Mucosa of rectum (tissue), 2 donors: ENCODE measurements at regions not wholly inside any gene's neighbourhood (a gene's known extent, or its start where the extent isn't known, plus 50 kb on each side); places are given as distances from the start of the nearest gene placed in this dataset.

ENCODE experiments used
- H3K27ac ChIP-seq, 2 donors: one replicate each; pipeline ENCODE4 v1.7.0; 2013; ENCODE audit warnings: inconsistent platforms in 2 of 2, low read depth in 2 of 2, low read length in 2 of 2
- H3K27me3 ChIP-seq, 2 donors: one replicate each; pipeline ENCODE4 v1.7.0; 2013; ENCODE audit warnings: low read length in 2 of 2; ENCODE audit not compliant: control insufficient read depth in 2 of 2, insufficient read depth in 2 of 2
- H3K36me3 ChIP-seq, 2 donors: one replicate each; pipeline ENCODE4 v1.7.0; 2013; ENCODE audit warnings: low read length in 2 of 2; ENCODE audit not compliant: control insufficient read depth in 2 of 2, insufficient read depth in 2 of 2
- H3K4me1 ChIP-seq, 2 donors: one replicate each; pipeline ENCODE4 v1.7.0; 2013; ENCODE audit warnings: low read length in 2 of 2, mild to moderate bottlenecking in 1 of 2; ENCODE audit not compliant: control insufficient read depth in 2 of 2, insufficient read depth in 2 of 2
- H3K4me3 ChIP-seq, 2 donors: one replicate each; pipeline ENCODE4 v1.7.0; 2013; ENCODE audit warnings: low read length in 2 of 2
- H3K9ac ChIP-seq, 2 donors: one replicate each; pipeline ENCODE4 v1.7.0; 2013; ENCODE audit warnings: low read length in 2 of 2, low read depth in 1 of 2, mild to moderate bottlenecking in 1 of 2
- H3K9me3 ChIP-seq, 2 donors: one replicate each; pipeline ENCODE4 v1.7.0; 2013; ENCODE audit warnings: low read length in 2 of 2; ENCODE audit not compliant: control insufficient read depth in 2 of 2
- donor health status: healthy.
- donor health status: Normal muscosa, but diverticular disease.

DNA sequence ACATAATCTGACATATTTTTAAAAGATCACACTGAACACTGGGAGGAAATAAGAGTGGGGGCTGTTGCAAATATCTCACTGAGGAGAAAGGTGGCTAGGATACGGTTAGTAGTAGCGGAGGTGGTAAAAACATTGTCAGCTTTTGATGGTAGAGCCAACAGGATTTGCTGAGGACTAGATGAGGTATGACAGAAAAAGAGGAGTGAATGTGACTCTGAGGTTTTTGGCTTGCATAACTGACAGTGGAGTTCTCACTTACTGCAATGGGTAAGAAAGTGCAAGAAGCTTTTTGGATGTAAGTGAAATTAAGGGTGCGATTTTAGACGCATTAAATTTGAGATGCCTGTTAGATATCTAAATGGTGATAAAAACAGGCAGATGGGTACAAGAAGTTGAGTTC lies 102.0 kb upstream of the MBL2 start:
- Histone ChIP-seq H3K36me3 (no peaks in the 10 kb centered on the region), H3K4me3 (no peak overlapping the region), H3K27me3 (no peaks in the 10 kb centered on the region), H3K27ac (no peak overlapping the region), H3K9ac (no peak overlapping the region), H3K4me1 (no peaks in the 10 kb centered on the region), H3K9me3 (no peaks in the 10 kb centered on the region)

DNA sequence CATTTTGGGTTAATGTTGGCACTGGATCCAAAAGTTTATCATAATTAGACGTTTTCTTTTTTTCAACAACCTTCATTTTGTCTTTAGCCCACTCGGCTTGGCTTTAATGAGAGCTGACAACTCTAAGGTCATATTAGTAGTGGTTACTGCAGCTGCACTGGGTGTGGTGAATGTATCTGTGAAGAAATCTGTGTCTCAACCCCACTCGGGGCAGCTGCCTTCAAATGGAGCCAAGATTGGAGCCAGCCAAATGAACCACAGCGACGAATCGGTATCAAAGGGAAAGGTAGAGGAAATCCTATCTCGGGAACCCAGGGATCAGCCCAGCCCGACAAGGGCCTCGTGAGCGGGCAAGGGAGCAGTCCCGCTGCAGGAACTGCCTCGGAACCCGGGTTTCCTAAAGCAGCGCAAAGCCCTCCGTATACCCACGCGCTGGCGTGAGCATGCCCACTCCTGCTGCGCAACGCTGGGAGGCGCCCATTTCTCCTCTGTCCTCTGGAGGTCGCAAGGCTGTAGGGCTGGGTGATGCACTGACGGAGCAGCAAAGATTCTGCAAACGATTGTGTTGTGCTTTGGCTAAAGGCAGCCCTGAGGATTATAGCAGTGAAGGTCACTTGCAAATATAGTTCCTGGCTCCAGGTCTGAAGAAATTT lies 98.7 kb upstream of the MBL2 start:
- Histone ChIP-seq H3K9me3 (no peaks in the 10 kb centered on the region), H3K27me3 (no peaks in the 10 kb centered on the region), H3K9ac (no peak overlapping the region), H3K4me3 (no peak overlapping the region), H3K4me1 (no peaks in the 10 kb centered on the region), H3K27ac (no peak overlapping the region), H3K36me3 (no peaks in the 10 kb centered on the region)

DNA sequence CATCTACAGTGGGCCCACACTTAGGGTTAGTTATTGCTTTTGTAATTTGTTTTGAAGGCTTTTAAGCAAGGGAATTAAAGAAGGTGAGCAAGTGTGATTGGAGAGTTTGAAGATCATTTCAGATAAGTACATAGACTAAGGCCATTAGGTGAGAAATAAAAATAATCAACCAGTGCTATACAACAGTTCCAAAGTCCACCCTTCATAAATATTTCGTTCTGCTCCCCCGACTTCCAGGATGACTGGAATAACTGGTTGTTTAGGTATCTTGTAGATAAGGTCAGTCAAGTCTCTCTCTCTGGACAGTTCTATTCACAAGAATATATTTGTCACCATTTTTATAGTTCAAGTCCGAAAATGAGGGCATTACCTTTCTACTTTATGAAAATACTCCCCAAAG lies 98.0 kb upstream of the MBL2 start:
- no peaks in the 10 kb centered on the region for H3K4me1 ChIP-seq

DNA sequence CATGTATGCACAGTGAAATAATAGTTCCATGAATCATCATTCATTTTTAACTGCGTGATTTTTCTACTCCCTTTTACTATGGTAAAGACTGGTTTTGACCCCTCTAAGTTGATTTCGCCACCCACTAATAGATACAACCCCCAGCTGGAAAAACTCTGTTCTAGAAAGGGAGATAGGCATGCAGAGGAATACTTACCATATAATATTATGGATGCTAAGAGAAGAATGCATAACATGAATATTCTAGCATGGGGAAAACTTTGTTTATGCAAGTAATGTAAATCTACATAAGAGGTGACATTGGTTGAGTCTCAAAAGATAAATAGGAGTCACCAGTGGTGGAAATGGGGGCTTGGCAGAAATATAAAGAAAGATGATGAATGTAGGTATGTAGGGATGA lies 97.3 kb upstream of the MBL2 start:
- Histone ChIP-seq H3K27ac (no peak overlapping the region), H3K9me3 (no peaks in the 10 kb centered on the region), H3K9ac (no peak overlapping the region), H3K36me3 (no peaks in the 10 kb centered on the region), H3K4me1 (no peaks in the 10 kb centered on the region), H3K27me3 (no peaks in the 10 kb centered on the region), H3K4me3 (no peak overlapping the region)

More for the DNA sequence above, 98.0 kb upstream of the MBL2 start:
- no peaks in the 10 kb centered on the region for H3K36me3 ChIP-seq
- no peak overlapping the region for H3K9ac ChIP-seq
- no peak overlapping the region for H3K27ac ChIP-seq
- H3K4me3 ChIP-seq = no peak overlapping the region
- H3K27me3 ChIP-seq = no peaks in the 10 kb centered on the region
- no peaks in the 10 kb centered on the region for H3K9me3 ChIP-seq

DNA sequence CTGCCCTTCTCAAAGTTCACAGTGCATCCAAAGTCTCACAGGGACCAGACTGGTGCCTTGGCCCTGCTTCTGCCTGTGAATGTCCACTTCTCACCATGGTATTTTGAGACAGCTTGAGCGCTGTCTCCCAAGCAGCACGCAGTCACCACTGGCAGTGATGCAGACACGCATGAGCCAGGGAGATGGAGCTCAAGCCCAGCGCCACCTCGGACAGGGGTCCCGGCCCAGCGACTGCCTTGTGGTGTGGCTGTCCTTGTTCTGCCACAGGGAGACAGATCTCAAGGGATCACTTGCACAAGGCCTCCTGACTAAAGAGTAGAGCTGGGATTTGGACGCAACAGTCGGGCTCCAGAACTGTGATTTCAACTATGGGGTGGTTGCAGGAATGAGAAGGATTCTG lies 92.6 kb upstream of the MBL2 start:
- Histone ChIP-seq H3K27me3 (no peaks in the 10 kb centered on the region), H3K9me3 (no peaks in the 10 kb centered on the region), H3K36me3 (no peaks in the 10 kb centered on the region), H3K4me3 (no peak overlapping the region), H3K9ac (no peak overlapping the region), H3K4me1 (no peaks in the 10 kb centered on the region), H3K27ac (no peak overlapping the region)

DNA sequence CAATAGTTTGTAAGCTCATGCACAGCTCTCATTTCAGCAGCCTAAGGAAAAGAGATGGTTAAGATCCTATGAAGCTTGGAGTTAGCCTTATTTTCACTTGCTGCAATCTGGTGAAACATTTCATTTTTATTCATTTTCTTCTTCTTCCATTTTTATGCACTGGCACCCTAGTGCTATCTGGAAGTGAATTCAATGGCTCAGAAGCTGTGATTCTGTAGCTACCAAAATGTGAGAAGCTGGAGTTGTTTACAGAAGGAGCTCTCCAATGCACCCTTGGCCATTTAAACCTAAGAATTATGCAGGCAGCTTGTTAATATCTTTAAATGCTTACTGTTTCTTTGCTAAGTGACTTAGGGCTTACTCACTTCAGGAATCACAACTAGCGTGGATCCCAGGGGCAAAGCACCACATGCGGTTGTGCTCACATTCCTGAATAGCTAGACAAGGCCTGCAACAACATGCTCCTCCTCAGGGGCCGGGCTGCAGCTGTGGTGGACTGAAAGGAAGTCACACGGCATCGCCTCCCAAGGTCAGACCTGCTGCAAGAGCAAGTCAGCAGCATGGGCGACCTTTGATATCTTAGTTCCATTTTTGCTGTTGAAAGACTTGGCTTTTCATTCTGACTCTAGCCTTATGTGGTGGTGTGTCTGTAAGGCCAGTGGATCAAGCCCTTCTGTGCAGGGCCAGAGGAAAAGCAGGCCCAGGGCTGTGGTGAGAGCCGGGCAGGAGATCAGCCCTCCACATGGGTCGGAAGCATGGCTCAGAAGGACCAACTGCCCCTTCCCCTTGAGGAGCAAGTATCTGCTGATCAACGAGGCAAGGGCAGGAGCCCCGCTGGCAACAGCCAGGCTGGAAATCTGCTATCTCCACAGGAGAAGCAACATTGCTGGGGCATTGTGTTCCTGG lies 91.9 kb upstream of the MBL2 start:
- no peaks in the 10 kb centered on the region for H3K4me1 ChIP-seq
- H3K27me3 ChIP-seq = no peaks in the 10 kb centered on the region
- no peak overlapping the region for H3K9ac ChIP-seq
- H3K27ac ChIP-seq = no peak overlapping the region
- no peaks in the 10 kb centered on the region for H3K9me3 ChIP-seq
- no peak overlapping the region for H3K4me3 ChIP-seq
- no peaks in the 10 kb centered on the region for H3K36me3 ChIP-seq

DNA sequence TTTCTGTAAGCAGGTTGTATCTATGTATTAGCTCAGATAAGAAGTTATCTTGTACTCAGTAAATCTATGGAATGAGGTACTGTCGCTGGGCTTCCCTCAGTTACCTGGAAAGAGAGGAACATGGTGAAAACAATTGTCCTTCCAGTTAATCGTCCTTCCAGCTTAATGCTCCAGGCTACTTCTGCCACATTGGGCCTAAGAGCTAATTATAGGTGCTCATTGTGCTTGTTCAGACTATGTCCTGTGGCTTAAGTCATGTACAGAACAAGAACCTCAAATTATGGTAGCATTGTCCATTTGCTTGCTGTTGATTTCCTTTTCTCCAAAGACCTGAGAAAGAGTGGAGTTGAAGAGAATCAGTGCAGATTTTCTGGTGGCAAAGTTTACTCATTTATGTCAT lies 86.1 kb upstream of the MBL2 start:
- Histone ChIP-seq H3K9ac (no peak overlapping the region), H3K36me3 (no peaks in the 10 kb centered on the region), H3K4me1 (no peaks in the 10 kb centered on the region), H3K27ac (no peak overlapping the region), H3K4me3 (no peak overlapping the region), H3K27me3 (no peaks in the 10 kb centered on the region), H3K9me3 (no peaks in the 10 kb centered on the region)

DNA sequence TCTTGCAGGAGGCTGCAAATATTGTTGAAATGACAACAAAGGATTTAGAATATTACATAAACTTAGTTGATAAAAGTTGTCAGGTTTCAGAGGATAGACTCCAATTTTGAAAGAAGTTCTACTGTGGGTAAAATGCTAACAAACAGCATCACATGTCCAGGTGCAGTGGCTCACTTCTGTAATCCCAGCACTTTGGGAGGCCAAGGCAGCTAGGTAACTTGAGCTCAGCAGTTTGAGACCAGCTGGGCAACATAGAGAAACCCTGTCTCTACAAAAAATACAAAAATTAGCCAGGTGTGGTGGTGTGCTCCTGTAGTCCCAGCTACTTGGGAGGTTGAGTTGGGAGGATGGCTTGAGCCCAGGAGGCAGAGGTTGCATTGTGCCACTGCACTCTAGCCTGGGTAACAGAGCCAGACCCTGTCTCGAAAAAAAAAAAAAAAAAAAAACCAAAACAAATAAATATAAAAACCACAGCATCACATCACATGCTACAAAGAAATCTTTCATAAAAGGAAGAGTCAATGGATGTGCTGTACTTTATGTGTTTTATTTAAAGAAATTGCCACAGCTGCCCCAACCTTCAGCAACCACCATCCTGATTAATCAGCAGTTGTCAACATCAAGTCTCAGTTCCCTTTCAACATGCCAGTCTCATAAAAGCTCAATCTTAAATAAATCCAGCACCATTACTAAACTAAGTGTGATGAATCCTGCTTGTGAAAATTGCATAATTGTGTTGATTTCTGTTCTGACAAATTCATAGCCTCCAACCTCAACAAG lies 83.2 kb upstream of the MBL2 start:
- no peaks in the 10 kb centered on the region for H3K4me1 ChIP-seq
- H3K9ac ChIP-seq = no peak overlapping the region
- H3K9me3 ChIP-seq = no peaks in the 10 kb centered on the region
- H3K27me3 ChIP-seq = no peaks in the 10 kb centered on the region
- H3K4me3 ChIP-seq = no peak overlapping the region
- H3K36me3 ChIP-seq = no peaks in the 10 kb centered on the region
- H3K27ac ChIP-seq = no peak overlapping the region

DNA sequence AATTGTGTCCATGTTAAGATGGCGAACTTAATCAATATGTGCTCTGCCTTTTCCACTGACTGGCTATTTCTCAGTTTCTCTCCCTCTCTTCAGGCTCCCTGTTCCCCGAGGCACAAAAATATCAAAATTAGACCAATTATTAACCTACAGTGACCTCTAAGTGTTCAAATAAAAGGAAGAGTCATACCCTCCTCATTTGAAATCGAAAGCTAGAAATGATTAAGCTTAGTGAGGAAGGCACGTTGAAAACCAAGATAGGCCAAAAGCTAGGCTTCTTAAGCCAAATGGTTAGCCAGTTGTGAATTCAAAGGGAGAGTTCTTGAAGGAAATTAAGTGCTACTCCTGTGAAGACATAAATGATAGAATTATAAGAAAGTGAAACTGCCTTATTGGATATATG lies 81.1 kb upstream of the MBL2 start:
- Histone ChIP-seq H3K27ac (no peak overlapping the region), H3K9me3 (no peaks in the 10 kb centered on the region), H3K9ac (no peak overlapping the region), H3K36me3 (no peaks in the 10 kb centered on the region), H3K27me3 (no peaks in the 10 kb centered on the region), H3K4me1 (no peaks in the 10 kb centered on the region), H3K4me3 (no peak overlapping the region)

DNA sequence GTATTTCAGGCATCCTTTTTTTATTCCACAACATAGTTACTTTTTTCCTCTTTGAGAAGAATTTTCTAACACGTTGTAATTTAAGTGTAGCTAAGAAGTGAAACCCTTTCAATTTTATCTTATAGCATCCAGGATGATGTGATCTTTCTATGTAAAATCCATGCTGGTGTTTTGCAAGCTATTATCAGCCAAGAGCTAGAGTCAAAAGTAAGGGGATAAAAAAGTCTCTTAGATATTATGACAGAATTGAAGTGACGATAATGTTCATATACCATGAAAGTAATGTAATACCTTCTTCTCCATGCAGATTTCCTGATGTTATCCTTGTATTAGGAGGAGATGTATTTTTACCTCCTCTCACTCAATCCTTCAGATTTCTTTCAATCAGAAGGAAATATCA lies 64.2 kb upstream of the MBL2 start:
- Histone ChIP-seq H3K27ac (no peak overlapping the region), H3K9me3 (no peaks in the 10 kb centered on the region), H3K36me3 (no peaks in the 10 kb centered on the region), H3K27me3 (no peaks in the 10 kb centered on the region), H3K4me3 (no peak overlapping the region), H3K4me1 (no peaks in the 10 kb centered on the region), H3K9ac (no peak overlapping the region)
